Ovary (tissue), 7 donors: ENCODE measurements at regions not wholly inside any gene's neighbourhood (a gene's known extent, or its start where the extent isn't known, plus 50 kb on each side); places are given as distances from the start of the nearest gene placed in this dataset.

Experiments
- DNase-seq, 5 donors: peaks; one replicate each; pipeline ENCODE4 v3.0.0-alpha.2; 2019 to 2020
- H3K27ac ChIP-seq, 2 donors: fragments of 200-600 bp; one replicate each; pipeline versions ENCODE4 v1.5.1 to v1.8.0; 2019 to 2022
- H3K27me3 ChIP-seq: fragments of 200-600 bp; one replicate; pipeline ENCODE4 v1.8.0; 2022
- H3K36me3 ChIP-seq: fragments of 200-600 bp; sonication (generic); one replicate; pipeline ENCODE4 v1.5.1; 2019
- H3K4me1 ChIP-seq: one replicate; pipeline ENCODE4 v1.8.1; 2013; ENCODE audit warnings: mild to moderate bottlenecking, moderate library complexity; ENCODE audit not compliant: insufficient read depth
- H3K4me3 ChIP-seq: fragments of 200-600 bp; sonication (generic); one replicate; pipeline ENCODE4 v1.5.1; 2017
- H3K9me3 ChIP-seq, 2 donors: fragments of 200-600 bp in 1 of 2; sonication (generic) in 1 of 2; one replicate each; pipeline versions ENCODE4 v1.5.1 to v1.8.1; 2013 to 2019; ENCODE audit warnings: mild to moderate bottlenecking in 1 of 2, moderate library complexity in 1 of 2
- CTCF ChIP-seq, 3 donors: fragments of 450-650 bp in 2 of 3; fragments of 200-600 bp in 1 of 3; IDR thresholded peaks; one replicate each; pipeline versions ENCODE4 v1.5.1 to v1.8.0; 2016 to 2022; ENCODE audit warnings: antibody characterized with exemption in 3 of 3, mild to moderate bottlenecking in 1 of 3
- EP300 ChIP-seq: sonication (generic); formaldehyde crosslinking; IDR thresholded peaks from one replicate; pipeline ENCODE4 v1.6.1; 2017; ENCODE audit warnings: antibody characterized with exemption
- POLR2A ChIP-seq: fragments of 450-650 bp; IDR thresholded peaks from one replicate; pipeline ENCODE4 v1.6.1; 2017; ENCODE audit warnings: antibody characterized with exemption, mild to moderate bottlenecking, moderate library complexity
- WGBS, 3 donors: extraction: QIAGEN DNeasy Blood & Tissue Kit in 1 of 3; methylation state at CpG; one replicate each; pipeline versions ENCODE4 v1.1.5 to v1.1.7; 2013 to 2017; 5-methylcytosine and 5-hydroxymethylcytosine counted together
- intact Hi-C, 4 donors: fragments of 100-400 bp; cut with DNase I; formaldehyde crosslinking; loops; one replicate each; pipeline versions ENCODE4 v1.11.0 to v1.15.1; 2022 to 2023
- donor health status: DM: no; HTN: no; CAD: no; lungs with moderate emphysema.
- donor health status: DM: no; HTN: no; CAD: no.
- donor health status: Bipolar disorder and iron deficiency.
- donor health status: DM: no; HTN: no; CAD: no.
- donor health status: DM: yes; HTN: yes; CAD: no.

DNA sequence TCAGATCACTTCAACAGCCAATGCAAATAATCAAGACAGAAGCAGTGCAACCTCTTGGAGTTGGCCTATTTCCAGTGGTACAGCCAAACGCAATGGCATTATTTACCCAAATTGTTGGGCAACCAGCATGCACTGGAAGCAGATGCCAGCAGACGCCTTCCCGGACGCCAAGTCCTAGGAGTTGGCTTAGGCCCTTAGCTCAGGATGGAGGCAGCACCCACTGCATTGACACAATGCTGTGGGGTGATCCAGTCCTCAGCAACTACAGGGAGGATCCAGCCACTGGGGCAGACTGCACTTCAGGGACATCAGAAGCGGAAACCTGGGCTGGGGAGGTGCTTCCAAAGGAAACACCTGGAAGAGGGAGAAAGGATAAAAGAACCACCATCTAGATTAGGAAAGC is 290.4 kb downstream of the FAM43A start:
- WGBS, 3 donors, result 77 to 80% (median 79%) methylated on average over 5 of the region's 5 CpGs
- H3K27me3 ChIP-seq, result no peaks in the 10 kb centered on the region
- no peaks in the 10 kb centered on the region for H3K4me1 ChIP-seq
- no peak overlapping the region for H3K27ac ChIP-seq
- TF ChIP-seq EP300 (no peak), CTCF (IDR thresholded peaks at IDR 0.05) (no peak), POLR2A (no peak)
- no peak overlapping the region for H3K4me3 ChIP-seq
- DNase-seq, result no peak
- intact Hi-C loops, result no loop called here
- H3K36me3 ChIP-seq, result no peaks in the 10 kb centered on the region
- H3K9me3 ChIP-seq, result no peaks in the 10 kb centered on the region

GRCh38 chr3:194976874-194977273 is 291.2 kb downstream of the FAM43A start:
- Histone ChIP-seq H3K27me3 (no peaks in the 10 kb centered on the region), H3K4me1 (no peaks in the 10 kb centered on the region), H3K36me3 (no peaks in the 10 kb centered on the region), H3K4me3 (no peak overlapping the region), H3K27ac (no peak overlapping the region), H3K9me3 (no peaks in the 10 kb centered on the region)
- 56 to 71% (median 60%) methylated on average over 7 of the region's 7 CpGs for WGBS, 3 donors
- DNase-seq, result no peak
- intact Hi-C loops, result no loop called here
- TF ChIP-seq EP300, result no peak
- TF ChIP-seq CTCF (IDR thresholded peaks at IDR 0.05), result no peak
- no peak for TF ChIP-seq POLR2A

DNA sequence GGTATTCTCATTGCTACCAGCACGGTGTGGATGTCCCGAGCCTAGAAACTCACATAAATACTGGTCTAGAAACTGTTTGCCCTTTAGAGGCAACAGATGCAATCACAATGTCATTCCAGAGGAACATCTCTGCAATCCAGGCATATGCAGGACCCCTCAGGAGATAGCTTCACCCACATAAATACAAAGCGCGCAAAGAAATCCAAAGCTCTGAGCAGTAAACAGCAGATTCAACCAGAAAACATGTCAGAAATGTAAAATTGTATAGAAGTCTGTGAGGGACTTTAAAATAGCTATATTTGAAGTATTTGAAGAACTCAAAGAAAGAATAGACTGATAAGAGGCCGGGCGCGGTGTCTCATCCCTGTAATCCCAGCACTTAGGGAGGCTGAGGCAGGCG is 291.7 kb downstream of the FAM43A start:
- DNase-seq, result no peak
- H3K27ac ChIP-seq, result no peak overlapping the region

DNA sequence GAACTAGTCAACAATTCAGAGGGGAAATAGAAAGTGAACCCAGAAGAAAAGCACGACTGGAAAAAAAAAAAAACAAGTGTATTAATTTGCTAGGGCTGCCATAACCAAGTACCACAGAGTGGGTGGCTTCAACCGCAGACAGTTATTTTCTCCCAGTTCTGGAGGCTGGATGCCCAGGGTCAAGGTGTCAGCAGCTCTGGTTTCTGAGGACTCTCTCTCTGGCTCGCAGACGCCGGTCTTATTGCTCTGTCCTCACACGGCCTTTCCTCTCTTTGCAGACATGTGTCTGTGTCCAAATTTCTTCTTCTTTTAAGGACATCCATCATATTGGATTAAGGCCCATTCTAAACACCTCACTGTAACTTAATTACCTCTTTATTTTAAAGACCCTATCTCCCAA is 291.8 kb downstream of the XXYLT1 start:
- 75 to 91% (median 79%) methylated on average over 6 of the region's 6 CpGs for WGBS, 3 donors
- Histone ChIP-seq H3K4me1 (no peaks in the 10 kb centered on the region), H3K27me3 (no peaks in the 10 kb centered on the region), H3K36me3 (no peaks in the 10 kb centered on the region), H3K4me3 (no peak overlapping the region), H3K9me3 (no peaks in the 10 kb centered on the region), H3K27ac (no peak overlapping the region)
- TF ChIP-seq CTCF (IDR thresholded peaks at IDR 0.05) (no peak), POLR2A (no peak), EP300 (no peak)
- no peak for DNase-seq
- intact Hi-C loops, result no loop called here

More for the DNA sequence above, 291.7 kb downstream of the FAM43A start:
- Histone ChIP-seq H3K27me3 (no peaks in the 10 kb centered on the region), H3K4me3 (no peak overlapping the region), H3K36me3 (no peaks in the 10 kb centered on the region), H3K9me3 (no peaks in the 10 kb centered on the region), H3K4me1 (no peaks in the 10 kb centered on the region)
- WGBS, 3 donors, result 89 to 91% (median 90%) methylated on average over 8 of the region's 8 CpGs
- intact Hi-C loops, result no loop called here
- TF ChIP-seq CTCF (IDR thresholded peaks at IDR 0.05) (no peak), POLR2A (no peak), EP300 (no peak)

- DNase-seq, result no peak
- WGBS, 3 donors, result 94 to 99% (median 97%) methylated on average over 3 of the region's 3 CpGs
- Histone ChIP-seq H3K27ac (no peak overlapping the region), H3K4me3 (no peak overlapping the region), H3K9me3 (no peaks in the 10 kb centered on the region), H3K4me1 (peaks cover 3% of the 10 kb centered on the region), H3K36me3 (no peaks in the 10 kb centered on the region), H3K27me3 (no peaks in the 10 kb centered on the region)
- TF ChIP-seq CTCF (IDR thresholded peaks at IDR 0.05) (no peak), POLR2A (no peak)
- intact Hi-C loops, result no loop called here
Observed at GRCh38 chr3:194982472-194982871, 288.5 kb downstream of the XXYLT1 start.
